HCT116 (cell line): ENCODE measurements at regions not wholly inside any gene's neighbourhood (a gene's known extent, or its start where the extent isn't known, plus 50 kb on each side); places are given as distances from the start of the nearest gene placed in this dataset.

Experiments used
- ATAC-seq: fragments of 200-7000 bp; cut with Tn5 transposase; 2 replicates; pipeline ENCODE4 v1.9.1; 2020; ENCODE audit warnings: mild to moderate bottlenecking, moderate library complexity
- BruUV-seq: library from RNA; stranded (reverse); fragments of 400-500 nt; replicated peaks from 2 replicates; lab custom pipeline; 2021; lab: Mats Ljungman, UMichigan
- CTCF ChIA-PET: fragments of 300-600 bp; sonication (Branson Sonifier 250); formaldehyde crosslinking; loops from one replicate; lab custom pipeline; 2021; ENCODE audit warnings: antibody characterized with exemption; lab: Charles Lee
- POLR2A ChIA-PET: fragments of 300-600, 350-600 bp; sonication (Branson Sonifier 250); formaldehyde crosslinking; loops from one replicate; lab custom pipeline; 2021; ENCODE audit warnings: antibody characterized with exemption; lab: Charles Lee
- RAD21 ChIA-PET, 2 experiments: fragments of 300-600 bp; sonication (Branson Sonifier 250); formaldehyde crosslinking; loops; one replicate each; lab custom pipeline; 2023; ENCODE audit warnings: low total read pairs in 2 of 2; ENCODE audit not compliant: uncharacterized antibody in 2 of 2, unreplicated experiment in 2 of 2, low non-redundant PET in 1 of 2; lab: Charles Lee
- DNase-seq: peaks from one replicate; pipeline ENCODE4 v3.0.0-alpha.2; 2010; ENCODE audit warnings: low read depth, low spot score
- H2AFZ ChIP-seq: fragments of 200-600 bp; shearing (Covaris generic), sonication (generic); 2 replicates; pipeline ENCODE4 v1.6.1; 2017; ENCODE audit warnings: low read depth, mixed run types, mixed read lengths, antibody characterized with exemption, low read length; ENCODE audit not compliant: poor library complexity, severe bottlenecking
- H3K27ac ChIP-seq: 2 replicates; pipeline ENCODE4 v1.5.1; 2012; ENCODE audit warnings: low read depth, low read length
- H3K27me3 ChIP-seq: fragments of 200-600 bp; sonication (generic); 2 replicates; pipeline ENCODE4 v1.6.1; 2016; ENCODE audit warnings: mixed run types, low read length, mixed read lengths; ENCODE audit not compliant: insufficient read depth
- H3K36me3 ChIP-seq, 2 experiments: fragments of 200-500 bp in 1 of 2; fragments of 200-600 bp in 1 of 2; sonication (Bioruptor generic) in 1 of 2; sonication (generic) in 1 of 2; 2 replicates each; pipeline versions ENCODE4 v1.5.1 to v1.6.1; 2014 to 2016; ENCODE audit warnings: low read length in 2 of 2, inconsistent platforms in 1 of 2, mixed read lengths in 1 of 2, mixed run types in 1 of 2; ENCODE audit not compliant: insufficient read depth in 2 of 2, control insufficient read depth in 1 of 2
- H3K4me1 ChIP-seq, 2 experiments: fragments of 200-600 bp in 1 of 2; sonication (generic) in 1 of 2; 2 replicates each; pipeline versions ENCODE4 v1.5.1 to v1.6.1; 2012 to 2017; ENCODE audit warnings: low read length in 2 of 2, inconsistent platforms in 1 of 2, mild to moderate bottlenecking in 1 of 2, mixed read lengths in 1 of 2, mixed run types in 1 of 2, moderate library complexity in 1 of 2; ENCODE audit not compliant: insufficient read depth in 2 of 2, control insufficient read depth in 1 of 2
- H3K4me2 ChIP-seq: fragments of 200-600 bp; sonication (generic); 2 replicates; pipeline ENCODE4 v1.6.1; 2017; ENCODE audit warnings: mixed run types, low read length, mixed read lengths
- H3K4me3 ChIP-seq, 2 experiments: fragments of 200-600 bp in 1 of 2; sonication (generic) in 1 of 2; replicated peaks in 1 of 2; 2 replicates each; pipeline ENCODE4 v1.5.1; 2011 to 2016; ENCODE audit warnings: low read length in 2 of 2, control low read depth in 1 of 2, low read depth in 1 of 2, mild to moderate bottlenecking in 1 of 2, mixed read lengths in 1 of 2, mixed run types in 1 of 2
- H3K79me2 ChIP-seq: fragments of 200-600 bp; sonication (generic); 2 replicates; pipeline ENCODE4 v1.6.1; 2017; ENCODE audit warnings: mild to moderate bottlenecking, mixed run types, low read length, moderate library complexity, mixed read lengths; ENCODE audit not compliant: insufficient read depth
- H3K9ac ChIP-seq: fragments of 200-600 bp; sonication (generic); 2 replicates; pipeline ENCODE4 v1.6.1; 2016; ENCODE audit warnings: low read length, mixed read lengths
- H3K9me2 ChIP-seq: fragments of 200-600 bp; sonication (generic), shearing (Covaris generic); 2 replicates; pipeline ENCODE4 v1.6.1; 2017; ENCODE audit warnings: mixed run types, mild to moderate bottlenecking, moderate library complexity; ENCODE audit not compliant: insufficient read depth
- H3K9me3 ChIP-seq, 2 experiments: fragments of 200-500 bp in 1 of 2; fragments of 200-600 bp in 1 of 2; sonication (Bioruptor generic) in 1 of 2; sonication (generic) in 1 of 2; 2 replicates each; pipeline ENCODE4 v1.6.1; 2014 to 2017; ENCODE audit warnings: low read length in 2 of 2, mixed read lengths in 2 of 2, inconsistent platforms in 1 of 2, low read depth in 1 of 2, mild to moderate bottlenecking in 1 of 2, mixed run types in 1 of 2, moderate library complexity in 1 of 2; ENCODE audit not compliant: control insufficient read depth in 1 of 2, insufficient read depth in 1 of 2
- H4K20me1 ChIP-seq: fragments of 200-600 bp; sonication (generic), shearing (Covaris generic); 2 replicates; pipeline ENCODE4 v1.6.1; 2017; ENCODE audit warnings: mixed run types, mild to moderate bottlenecking, moderate library complexity; ENCODE audit not compliant: insufficient read depth
- CBX3 ChIP-seq: IDR thresholded peaks from 2 replicates; pipeline ENCODE4 v1.6.1; 2012; ENCODE audit warnings: low read depth
- EGR1 ChIP-seq: IDR thresholded peaks from 2 replicates; pipeline ENCODE4 v1.6.1; 2012; ENCODE audit warnings: low read depth
- ELF1 ChIP-seq: IDR thresholded peaks from 2 replicates; pipeline ENCODE4 v1.6.1; 2012; ENCODE audit warnings: low read depth, borderline replicate concordance
- EZH2phosphoT487 ChIP-seq: fragments of 200-600 bp; IDR thresholded peaks from 2 replicates; pipeline ENCODE4 v1.6.1; 2018; ENCODE audit warnings: antibody characterized with exemption, borderline replicate concordance
- FOSL1 ChIP-seq: IDR thresholded peaks from 2 replicates; pipeline ENCODE4 v1.6.1; 2012; ENCODE audit warnings: low read depth
- JUND ChIP-seq: IDR thresholded peaks from 2 replicates; pipeline ENCODE4 v1.6.1; 2012
- POLR2AphosphoS5 ChIP-seq: IDR thresholded peaks from 2 replicates; pipeline ENCODE4 v1.6.1; 2011; ENCODE audit warnings: mild to moderate bottlenecking, low read depth, low read length, moderate library complexity
- SRF ChIP-seq: IDR thresholded peaks from 2 replicates; pipeline ENCODE4 v1.6.1; 2012; ENCODE audit warnings: low read depth
- TCF7L2 ChIP-seq: IDR thresholded peaks from 2 replicates; pipeline ENCODE4 v1.7.0; 2011; ENCODE audit warnings: borderline replicate concordance, inconsistent platforms; ENCODE audit not compliant: insufficient read depth, insufficient read length; ENCODE audit errors: extremely low read depth
- YY1 ChIP-seq: IDR thresholded peaks from 2 replicates; pipeline ENCODE4 v1.6.1; 2011; ENCODE audit warnings: low read length, low read depth, moderate library complexity, mild to moderate bottlenecking; ENCODE audit not compliant: insufficient replicate concordance; ENCODE audit errors: extremely low read depth
- ZFX ChIP-seq: fragments of 450-650 bp; IDR thresholded peaks from 2 replicates; pipeline ENCODE4 v1.6.1; 2017
- ZNF274 ChIP-seq: fragments of 200-500 bp; sonication (Bioruptor generic); IDR thresholded peaks from 2 replicates; pipeline ENCODE4 v1.6.1; 2014; ENCODE audit warnings: mild to moderate bottlenecking, low read depth, low read length, inconsistent platforms
- intact Hi-C: fragments of 100-400 bp; cut with micrococcal nuclease; formaldehyde crosslinking; loops from 2 replicates; pipeline ENCODE4 v1.10.0; 2022
- TF ChIP-seq, protein P1 (sequence below): IDR thresholded peaks from 2 replicates; pipeline ENCODE4 v1.6.1; 2012
- TF ChIP-seq, protein P2 (sequence below): IDR thresholded peaks from 2 replicates; pipeline ENCODE4 v1.6.1; 2012; ENCODE audit warnings: low read depth

DNA sequence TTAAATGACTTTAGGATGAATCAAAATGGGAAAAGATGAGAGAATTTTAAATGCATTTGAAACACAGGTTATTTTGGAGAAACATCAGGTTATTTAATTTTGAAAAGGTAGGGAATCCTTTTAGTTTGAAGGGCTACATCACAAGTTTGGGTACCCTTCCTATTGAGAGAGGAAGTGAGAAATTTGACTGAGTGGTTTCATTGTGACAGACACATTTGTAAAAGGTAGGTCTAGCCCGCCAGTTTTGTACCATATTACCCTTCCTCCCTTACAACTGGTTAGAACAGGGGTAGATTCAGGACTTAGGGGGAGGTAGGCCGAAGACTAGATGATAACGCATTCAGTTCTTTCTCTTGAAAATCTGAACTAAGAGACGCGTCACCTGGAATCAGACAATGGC is 464.2 kb downstream of the EBF1 start:
- H3K79me2 ChIP-seq, result no peaks in the 10 kb centered on the region
- ChIA-PET RAD21 (no interaction called here), CTCF (interaction anchor here (1.4 kb wide), 1 partner anchor 60 kb away, joined by 3 read pairs; no protein-coding TSS in a partner anchor)
- H3K4me1 ChIP-seq, result no peaks in the 10 kb centered on the region
- H2AFZ ChIP-seq, result no peak overlapping the region
- H3K4me2 ChIP-seq, result no peak overlapping the region
- H3K9ac ChIP-seq, result no peak overlapping the region
- H4K20me1 ChIP-seq, result no peaks in the 10 kb centered on the region
- intact Hi-C loops, result no loop called here
- no peak for TF ChIP-seq EZH2phosphoT487
- TF ChIP-seq ELF1, result no peak
- TF ChIP-seq TCF7L2, result no peak
- TF ChIP-seq ZNF274, result no peak
- TF ChIP-seq POLR2AphosphoS5, result no peak
- TF ChIP-seq, protein P1, sequence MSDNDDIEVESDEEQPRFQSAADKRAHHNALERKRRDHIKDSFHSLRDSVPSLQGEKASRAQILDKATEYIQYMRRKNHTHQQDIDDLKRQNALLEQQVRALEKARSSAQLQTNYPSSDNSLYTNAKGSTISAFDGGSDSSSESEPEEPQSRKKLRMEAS, result no peak
- TF ChIP-seq EGR1, result no peak
- TF ChIP-seq FOSL1, result no peak
- TF ChIP-seq SRF, result no peak
- no peak for TF ChIP-seq ZFX
- TF ChIP-seq, all 23 proteins: peak for 0
- H3K9me2 ChIP-seq, result no peaks in the 10 kb centered on the region
- H3K4me3 ChIP-seq, result no peak overlapping the region
- BruUV-seq, result no TSS peak
- H3K36me3 ChIP-seq, result no peaks in the 10 kb centered on the region
- ATAC-seq (no peak), DNase-seq (no peak)
- peaks cover 3% of the 10 kb centered on the region; the same call in 1 of the 2 replicates for H3K27me3 ChIP-seq
- no peak overlapping the region for H3K27ac ChIP-seq
- POLR2A ChIA-PET, result no interaction called here
- H3K9me3 ChIP-seq, result no peaks in the 10 kb centered on the region

DNA sequence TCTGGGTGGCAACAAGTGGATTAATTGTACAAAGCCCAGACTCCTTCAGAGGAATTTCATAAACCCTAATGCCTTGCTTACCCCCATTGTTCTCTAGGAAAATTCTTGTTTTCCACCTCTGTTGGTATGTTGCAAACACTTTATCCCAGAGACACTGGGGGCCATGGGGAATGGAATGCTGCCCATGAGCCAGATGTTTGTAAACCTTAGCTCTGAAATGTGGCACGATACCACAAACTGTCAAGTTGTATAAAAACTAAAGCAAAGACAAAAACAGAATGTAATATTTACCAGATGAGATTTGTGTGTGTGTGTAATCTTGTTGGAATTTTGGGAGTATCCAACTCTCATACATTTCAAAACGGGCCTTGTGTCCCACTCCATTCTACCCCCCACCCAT is 465.0 kb downstream of the EBF1 start:
- Histone ChIP-seq H3K4me1 (no peaks in the 10 kb centered on the region), H3K36me3 (no peaks in the 10 kb centered on the region), H3K79me2 (no peaks in the 10 kb centered on the region), H3K27ac (no peak overlapping the region), H2AFZ (no peak overlapping the region), H3K4me2 (no peak overlapping the region), H3K4me3 (no peak overlapping the region), H3K9ac (no peak overlapping the region), H3K9me3 (no peaks in the 10 kb centered on the region), H4K20me1 (no peaks in the 10 kb centered on the region), H3K9me2 (no peaks in the 10 kb centered on the region), H3K27me3 (peaks cover 7% of the 10 kb centered on the region; the same call in 1 of the 2 replicates)
- DNase-seq, result no peak
- no TSS peak for BruUV-seq
- no peak for ATAC-seq
- ChIA-PET POLR2A (no interaction called here), RAD21 (no interaction called here)
- intact Hi-C loops, result no loop called here
- TF ChIP-seq, protein P2, sequence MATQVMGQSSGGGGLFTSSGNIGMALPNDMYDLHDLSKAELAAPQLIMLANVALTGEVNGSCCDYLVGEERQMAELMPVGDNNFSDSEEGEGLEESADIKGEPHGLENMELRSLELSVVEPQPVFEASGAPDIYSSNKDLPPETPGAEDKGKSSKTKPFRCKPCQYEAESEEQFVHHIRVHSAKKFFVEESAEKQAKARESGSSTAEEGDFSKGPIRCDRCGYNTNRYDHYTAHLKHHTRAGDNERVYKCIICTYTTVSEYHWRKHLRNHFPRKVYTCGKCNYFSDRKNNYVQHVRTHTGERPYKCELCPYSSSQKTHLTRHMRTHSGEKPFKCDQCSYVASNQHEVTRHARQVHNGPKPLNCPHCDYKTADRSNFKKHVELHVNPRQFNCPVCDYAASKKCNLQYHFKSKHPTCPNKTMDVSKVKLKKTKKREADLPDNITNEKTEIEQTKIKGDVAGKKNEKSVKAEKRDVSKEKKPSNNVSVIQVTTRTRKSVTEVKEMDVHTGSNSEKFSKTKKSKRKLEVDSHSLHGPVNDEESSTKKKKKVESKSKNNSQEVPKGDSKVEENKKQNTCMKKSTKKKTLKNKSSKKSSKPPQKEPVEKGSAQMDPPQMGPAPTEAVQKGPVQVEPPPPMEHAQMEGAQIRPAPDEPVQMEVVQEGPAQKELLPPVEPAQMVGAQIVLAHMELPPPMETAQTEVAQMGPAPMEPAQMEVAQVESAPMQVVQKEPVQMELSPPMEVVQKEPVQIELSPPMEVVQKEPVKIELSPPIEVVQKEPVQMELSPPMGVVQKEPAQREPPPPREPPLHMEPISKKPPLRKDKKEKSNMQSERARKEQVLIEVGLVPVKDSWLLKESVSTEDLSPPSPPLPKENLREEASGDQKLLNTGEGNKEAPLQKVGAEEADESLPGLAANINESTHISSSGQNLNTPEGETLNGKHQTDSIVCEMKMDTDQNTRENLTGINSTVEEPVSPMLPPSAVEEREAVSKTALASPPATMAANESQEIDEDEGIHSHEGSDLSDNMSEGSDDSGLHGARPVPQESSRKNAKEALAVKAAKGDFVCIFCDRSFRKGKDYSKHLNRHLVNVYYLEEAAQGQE, result no peak
- TF ChIP-seq YY1, result no peak
- TF ChIP-seq JUND, result no peak
- no peak for TF ChIP-seq TCF7L2
- TF ChIP-seq CBX3, result no peak
- TF ChIP-seq SRF, result no peak
- TF ChIP-seq, all 23 proteins: peak for 0
- CTCF ChIA-PET, result no interaction called here
